IPS DF 4.7 (cell line): ENCODE measurements at regions not wholly inside any gene's neighbourhood (a gene's known extent, or its start where the extent isn't known, plus 50 kb on each side); places are given as distances from the start of the nearest gene placed in this dataset.
"Not testable (repeated sequence)": the region's sequence is repeated elsewhere in the genome, so short reads cannot be mapped to it uniquely, and the experiment has no call there.

ENCODE experiments used
- DNase-seq: peaks from one replicate; pipeline ENCODE4 v3.0.0-alpha.2; 2013; ENCODE audit warnings: low spot score; ENCODE audit errors: extremely low read depth

GRCh38 chr5:102664616-102665335 is 90.3 kb upstream of the PAM start:
- no peak for DNase-seq

GRCh38 chr5:102666164-102666946 is 88.8 kb upstream of the PAM start:
- DNase-seq: no peak

- no peak for DNase-seq
Observed at GRCh38 chr5:102668220-102668932, 86.7 kb upstream of the PAM start.

GRCh38 chr5:102670224-102670836 is 84.8 kb upstream of the PAM start:
- no peak for DNase-seq

- DNase-seq: not testable (repeated sequence)
Observed at GRCh38 chr5:102671033-102671734, 83.9 kb upstream of the PAM start.

- DNase-seq: no peak
Observed at GRCh38 chr5:102678267-102679058, 76.6 kb upstream of the PAM start.

- DNase-seq: peak; percentile 51
Observed at GRCh38 chr5:102681403-102681983, 73.6 kb upstream of the PAM start.

- DNase-seq: no peak
Observed at GRCh38 chr5:102682101-102682647, 72.9 kb upstream of the PAM start.

- not testable (repeated sequence) for DNase-seq
Observed at GRCh38 chr5:102688076-102688475, 67.0 kb upstream of the PAM start.

GRCh38 chr5:102688581-102689342 is 66.3 kb upstream of the PAM start:
- DNase-seq: not testable (repeated sequence)

- no peak for DNase-seq
Observed at GRCh38 chr5:102690910-102691309, 64.2 kb upstream of the PAM start.

GRCh38 chr5:102691434-102691833 is 63.7 kb upstream of the PAM start:
- no peak for DNase-seq

- no peak for DNase-seq
Observed at GRCh38 chr5:102700120-102700831, 54.8 kb upstream of the PAM start.

- DNase-seq: no peak
Observed at GRCh38 chr5:102700916-102701315, 54.2 kb upstream of the PAM start.

- DNase-seq: no peak
Observed at GRCh38 chr5:102701748-102702147, 53.4 kb upstream of the PAM start.
